ENCODE measurements at regions not wholly inside any gene's neighbourhood (a gene's known extent, or its start where the extent isn't known, plus 50 kb on each side); places are given as distances from the start of the nearest gene placed in this dataset.

- Histone ChIP-seq H2AFZ (ENCODE audit: low read length) (no peak overlapping the region), H3K4me3 (ENCODE audit: insufficient read depth, low read length) (no peak overlapping the region), H4K20me1 (ENCODE audit: insufficient read depth, low read length) (no peaks in the 10 kb centered on the region), H3K36me3 (ENCODE audit: insufficient read depth, low read length) (no peaks in the 10 kb centered on the region), H3K27ac (ENCODE audit: low read depth, low read length) (no peak overlapping the region), H3K4me1 (ENCODE audit: insufficient read depth, low read length) (no peaks in the 10 kb centered on the region), H3K79me2 (ENCODE audit: insufficient read depth, low read length) (no peaks in the 10 kb centered on the region), H3K4me2 (ENCODE audit: insufficient read depth, low read length) (no peak overlapping the region), H3K9me3 (ENCODE audit: low read depth, low read length) (no peaks in the 10 kb centered on the region), H3K27me3 (ENCODE audit: insufficient read depth, low read length) (no peaks in the 10 kb centered on the region)
- DNase-seq (ENCODE audit: insufficient read length, low spot score, missing footprints) = no peak
- TF ChIP-seq CTCF (IDR thresholded peaks at IDR 0.05; ENCODE audit: extremely low read depth, low read depth, low read length) = no peak
Measured at GRCh38 chr12:131636940-131637750, 73.7 kb upstream of the SFSWAP start.

- no peak overlapping the region for H3K4me2 ChIP-seq (ENCODE audit: insufficient read depth, low read length)
- H3K27me3 ChIP-seq (ENCODE audit: insufficient read depth, low read length) = no peaks in the 10 kb centered on the region
- H3K79me2 ChIP-seq (ENCODE audit: insufficient read depth, low read length) = no peaks in the 10 kb centered on the region
- no peak overlapping the region for H3K4me3 ChIP-seq (ENCODE audit: insufficient read depth, low read length)
- no peak overlapping the region for H2AFZ ChIP-seq (ENCODE audit: low read length)
- H3K4me1 ChIP-seq (ENCODE audit: insufficient read depth, low read length) = no peaks in the 10 kb centered on the region
- TF ChIP-seq CTCF (IDR thresholded peaks at IDR 0.05; ENCODE audit: extremely low read depth, low read depth, low read length) = no peak
- H3K36me3 ChIP-seq (ENCODE audit: insufficient read depth, low read length) = no peaks in the 10 kb centered on the region
- DNase-seq (ENCODE audit: insufficient read length, low spot score, missing footprints) = no peak
- no peaks in the 10 kb centered on the region for H4K20me1 ChIP-seq (ENCODE audit: insufficient read depth, low read length)
- no peaks in the 10 kb centered on the region for H3K9me3 ChIP-seq (ENCODE audit: low read depth, low read length)
- no peak overlapping the region for H3K27ac ChIP-seq (ENCODE audit: low read depth, low read length)
Measured at GRCh38 chr12:131637986-131638385, 72.9 kb upstream of the SFSWAP start.

GRCh38 chr12:131639270-131639940, 71.5 kb upstream of the SFSWAP start:
- no peak for TF ChIP-seq CTCF (IDR thresholded peaks at IDR 0.05; ENCODE audit: extremely low read depth, low read depth, low read length)
- Histone ChIP-seq H3K36me3 (ENCODE audit: insufficient read depth, low read length) (no peaks in the 10 kb centered on the region), H3K9me3 (ENCODE audit: low read depth, low read length) (no peaks in the 10 kb centered on the region), H3K4me2 (ENCODE audit: insufficient read depth, low read length) (no peak overlapping the region), H4K20me1 (ENCODE audit: insufficient read depth, low read length) (no peaks in the 10 kb centered on the region), H3K4me3 (ENCODE audit: insufficient read depth, low read length) (no peak overlapping the region), H3K27ac (ENCODE audit: low read depth, low read length) (no peak overlapping the region), H3K79me2 (ENCODE audit: insufficient read depth, low read length) (no peaks in the 10 kb centered on the region), H3K4me1 (ENCODE audit: insufficient read depth, low read length) (no peaks in the 10 kb centered on the region), H2AFZ (ENCODE audit: low read length) (no peak overlapping the region), H3K27me3 (ENCODE audit: insufficient read depth, low read length) (no peaks in the 10 kb centered on the region)
- DNase-seq (ENCODE audit: insufficient read length, low spot score, missing footprints) = peak; percentile 80

GRCh38 chr12:131640525-131640924, 70.4 kb upstream of the SFSWAP start:
- Histone ChIP-seq H3K27ac (ENCODE audit: low read depth, low read length) (no peak overlapping the region), H3K4me2 (ENCODE audit: insufficient read depth, low read length) (no peak overlapping the region), H3K4me3 (ENCODE audit: insufficient read depth, low read length) (no peak overlapping the region), H2AFZ (ENCODE audit: low read length) (no peak overlapping the region), H3K4me1 (ENCODE audit: insufficient read depth, low read length) (no peaks in the 10 kb centered on the region), H3K9me3 (ENCODE audit: low read depth, low read length) (no peaks in the 10 kb centered on the region), H3K27me3 (ENCODE audit: insufficient read depth, low read length) (no peaks in the 10 kb centered on the region), H4K20me1 (ENCODE audit: insufficient read depth, low read length) (no peaks in the 10 kb centered on the region), H3K79me2 (ENCODE audit: insufficient read depth, low read length) (no peaks in the 10 kb centered on the region), H3K36me3 (ENCODE audit: insufficient read depth, low read length) (no peaks in the 10 kb centered on the region)
- peak; percentile 85 for DNase-seq (ENCODE audit: insufficient read length, low spot score, missing footprints)
- no peak for TF ChIP-seq CTCF (IDR thresholded peaks at IDR 0.05; ENCODE audit: extremely low read depth, low read depth, low read length)

Measured in osteoblast (primary cell).